HG03521 (cell line): ENCODE measurements at regions not wholly inside any gene's neighbourhood (a gene's known extent, or its start where the extent isn't known, plus 50 kb on each side); places are given as distances from the start of the nearest gene placed in this dataset.
A peak's percentile ranks its signal among the peaks of the same experiment; 100 is the strongest.

Experiments used
- ATAC-seq: cut with Tn5 transposase; IDR thresholded peaks from one replicate; pipeline ENCODE4 v1.9.1; 2021; ENCODE audit warnings: mild to moderate bottlenecking, moderate library complexity; ENCODE audit not compliant: unreplicated experiment

- ATAC-seq = no peak
Measured at GRCh38 chr4:165716472-165716871, 156.6 kb upstream of the TLL1 start.

DNA sequence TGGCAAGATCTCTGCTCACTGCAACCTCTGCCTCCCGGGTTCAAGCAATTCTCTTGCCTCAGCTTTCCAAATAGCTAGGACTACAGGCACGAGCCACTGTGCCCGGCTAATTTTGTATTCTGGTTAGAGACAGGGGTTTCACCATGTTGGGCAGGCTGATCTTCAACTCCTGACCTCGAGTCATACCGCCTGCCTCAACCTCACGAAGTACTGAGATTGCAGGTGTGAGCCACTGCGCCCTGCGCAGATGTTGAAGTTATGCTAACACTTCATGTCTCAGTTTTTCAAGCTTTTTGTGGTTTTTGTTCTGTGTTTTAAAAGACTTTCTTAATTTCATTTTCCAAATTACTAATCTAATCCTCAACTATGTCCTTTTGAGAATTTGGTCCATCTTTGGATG, 154.4 kb upstream of the TLL1 start:
- no peak for ATAC-seq

GRCh38 chr4:165720411-165721082, 152.5 kb upstream of the TLL1 start:
- no peak for ATAC-seq

DNA sequence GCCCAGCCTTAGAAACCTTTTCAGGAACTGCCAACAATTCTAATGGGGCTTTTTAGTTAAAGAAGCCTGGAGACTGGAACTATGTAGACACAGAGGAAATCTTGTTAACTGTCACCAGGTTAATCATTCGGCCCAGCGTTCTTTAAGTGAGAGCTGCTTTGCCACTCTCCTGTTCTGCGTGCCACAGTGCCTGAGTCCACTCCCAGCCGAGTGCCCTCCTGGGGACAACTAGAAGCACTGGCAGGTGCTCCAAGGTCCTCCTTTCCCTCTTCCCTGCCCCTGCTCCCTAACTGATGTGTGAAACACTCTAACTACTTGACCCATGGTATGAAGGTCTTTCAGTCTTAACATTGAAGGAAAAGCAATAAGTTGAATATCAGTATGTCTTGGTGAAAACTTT, 151.2 kb upstream of the TLL1 start:
- ATAC-seq = no peak

DNA sequence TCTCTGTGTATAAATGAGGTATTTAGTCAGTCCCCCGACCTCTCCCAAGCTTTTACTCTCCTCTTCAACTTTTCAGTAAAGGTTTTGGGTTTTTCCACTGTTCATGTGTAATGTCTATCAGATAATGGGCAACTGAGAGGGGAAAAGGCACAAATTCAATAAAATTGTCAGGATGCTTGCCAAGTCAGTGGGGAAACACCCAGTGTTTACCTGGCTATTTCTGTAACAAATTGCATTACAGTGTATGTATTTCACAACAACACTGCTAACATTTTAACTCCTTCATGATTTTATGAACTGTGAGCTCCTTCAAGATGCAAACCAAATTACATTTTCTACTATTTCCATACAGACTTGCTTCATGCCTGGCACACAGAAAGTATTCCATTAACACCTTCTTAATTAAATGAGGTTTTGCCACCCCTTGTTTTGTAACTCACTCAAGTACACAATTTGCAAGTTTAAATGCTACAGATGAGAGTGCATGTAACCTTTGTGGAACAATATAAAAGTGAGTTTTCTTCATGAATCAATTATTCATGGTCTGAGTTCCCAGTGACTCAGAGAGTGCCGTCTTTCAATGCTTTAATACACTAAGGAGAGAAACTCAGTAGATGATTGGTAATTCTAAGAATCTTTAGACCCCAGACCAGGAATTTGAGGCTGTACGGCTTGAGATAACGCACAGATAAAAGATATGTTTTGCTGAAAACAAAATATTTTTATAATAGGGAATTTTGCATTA, 149.8 kb upstream of the TLL1 start:
- no peak for ATAC-seq

DNA sequence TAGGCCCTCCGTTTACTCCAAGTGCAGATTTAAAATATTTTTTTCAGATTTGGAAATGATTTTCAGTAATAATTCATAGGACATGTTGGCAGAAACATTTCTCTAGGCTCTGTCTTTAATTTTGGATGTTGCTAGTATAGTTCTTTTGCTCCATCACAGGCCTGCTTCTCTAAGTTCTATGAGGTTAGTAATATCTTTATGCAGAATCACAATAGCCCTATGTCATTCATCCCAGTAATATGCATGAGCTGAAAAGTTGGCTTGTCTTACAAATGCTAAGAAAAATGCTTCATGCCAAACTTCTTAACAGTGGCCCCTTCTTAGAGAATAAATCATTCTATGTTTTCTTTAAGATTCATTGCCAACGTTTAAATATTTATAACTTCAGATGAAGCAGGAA, 148.3 kb upstream of the TLL1 start:
- ATAC-seq = no peak

- no peak for ATAC-seq
Measured at GRCh38 chr4:165725352-165725751, 147.7 kb upstream of the TLL1 start.

- no peak for ATAC-seq
Measured at GRCh38 chr4:165726831-165727230, 146.2 kb upstream of the TLL1 start.

DNA sequence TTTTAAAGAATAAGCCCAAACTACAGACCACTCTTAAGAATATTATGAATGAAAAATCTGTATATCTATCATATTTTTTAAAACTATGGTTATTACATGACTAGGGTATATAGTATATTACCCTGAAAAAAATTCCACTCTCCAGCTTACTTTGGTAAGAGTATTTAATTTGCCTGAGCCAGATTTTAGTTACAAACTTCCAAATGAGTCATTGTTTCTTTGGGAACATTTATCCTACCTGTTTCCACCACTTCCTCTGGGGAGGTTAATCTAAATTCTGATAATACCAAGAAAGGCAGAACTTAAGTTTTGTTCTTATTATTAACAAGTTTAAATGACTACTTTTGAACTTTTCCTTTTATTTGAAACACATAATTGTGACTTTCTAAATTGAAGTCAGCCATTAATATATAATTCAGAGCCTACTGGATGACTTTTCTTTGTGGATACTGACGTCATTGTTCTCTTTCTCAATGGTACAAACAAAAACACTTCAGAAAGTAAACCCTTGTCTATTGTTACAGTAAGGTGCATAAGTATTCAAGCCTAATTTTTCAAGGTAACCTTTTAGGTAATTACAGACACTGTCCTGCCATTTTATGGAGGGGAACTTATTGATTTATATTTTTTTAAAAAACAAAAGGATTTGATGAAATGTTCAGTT, 135.6 kb upstream of the TLL1 start:
- no peak for ATAC-seq

DNA sequence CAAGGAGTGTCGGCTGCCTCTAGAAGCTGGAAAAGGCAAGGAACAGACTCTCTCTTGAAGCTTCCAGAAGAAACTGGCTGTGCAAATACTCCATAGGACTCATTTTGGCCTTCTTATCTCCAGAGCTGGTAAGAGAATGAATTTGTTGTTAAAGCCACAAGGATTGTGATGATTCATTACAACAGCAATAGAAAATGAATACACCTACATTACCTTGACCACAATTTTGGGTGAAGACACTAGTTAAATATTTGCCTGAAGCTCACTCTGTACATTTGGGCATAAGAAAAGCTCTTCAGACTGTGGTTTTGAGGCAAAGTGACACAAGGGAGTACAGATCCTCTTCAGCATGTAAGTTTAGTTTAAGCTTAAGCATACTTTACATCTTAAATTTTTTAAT, 134.5 kb upstream of the TLL1 start:
- peak; percentile 50 for ATAC-seq

DNA sequence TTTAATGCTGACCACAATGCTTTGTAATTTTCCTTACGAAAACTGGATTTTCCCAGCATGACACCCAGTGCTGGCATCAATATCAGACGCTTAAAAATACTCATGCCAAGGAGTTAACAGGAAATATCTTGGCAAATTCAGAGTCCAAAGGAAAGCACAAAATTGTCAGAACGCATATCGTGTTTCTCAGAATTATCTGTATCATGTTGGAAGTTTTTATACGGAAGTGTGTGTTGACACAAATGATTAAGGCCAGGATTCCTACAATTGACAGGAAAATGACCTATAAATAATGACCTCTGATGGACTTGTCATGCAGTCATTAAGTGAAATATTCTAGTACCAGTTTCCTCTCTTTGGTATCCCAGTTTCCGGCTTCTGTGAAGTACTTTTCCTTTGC, 132.1 kb upstream of the TLL1 start:
- no peak for ATAC-seq

- ATAC-seq = no peak
Measured at GRCh38 chr4:165743422-165743821, 129.6 kb upstream of the TLL1 start.

DNA sequence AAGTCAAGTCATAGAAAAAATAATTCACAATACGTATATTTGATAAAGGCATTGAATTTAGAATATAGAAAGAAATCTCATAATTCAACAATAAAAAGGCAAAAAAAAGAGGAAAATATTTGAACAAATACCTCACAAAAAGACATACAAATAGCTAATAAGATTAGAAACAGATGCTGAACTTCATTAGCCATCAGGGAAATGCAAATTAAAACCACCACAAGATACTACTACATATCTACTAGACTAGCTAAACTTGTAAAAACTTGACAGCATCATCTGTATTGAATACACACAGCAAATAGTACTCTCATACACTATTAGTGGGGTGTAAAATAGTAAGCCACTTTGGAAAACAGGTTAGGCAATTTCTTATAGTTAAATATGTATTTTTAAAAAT, 128.7 kb upstream of the TLL1 start:
- ATAC-seq = no peak

GRCh38 chr4:165748321-165748720, 124.7 kb upstream of the TLL1 start:
- ATAC-seq = no peak

- no peak for ATAC-seq
Measured at GRCh38 chr4:165751882-165752281, 121.2 kb upstream of the TLL1 start.

DNA sequence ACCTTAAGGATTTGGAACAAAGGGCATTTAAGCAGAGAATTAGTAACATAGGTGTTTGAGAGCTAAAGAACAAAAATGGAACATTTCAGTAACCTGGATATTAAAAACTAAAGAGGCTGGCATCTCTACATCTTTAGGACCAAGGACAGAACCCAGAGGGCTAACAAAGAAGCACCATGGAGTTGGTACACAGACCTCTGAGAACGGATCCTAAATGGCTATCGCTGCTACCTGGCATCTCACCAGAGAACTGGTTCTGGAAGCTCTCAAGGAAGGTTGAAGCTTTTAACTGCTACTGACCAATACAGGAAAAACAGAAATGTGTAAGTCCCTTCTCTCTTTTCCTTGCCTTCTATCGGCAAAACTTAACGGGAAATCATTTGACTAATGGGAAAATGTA, 118.4 kb upstream of the TLL1 start:
- ATAC-seq = no peak

DNA sequence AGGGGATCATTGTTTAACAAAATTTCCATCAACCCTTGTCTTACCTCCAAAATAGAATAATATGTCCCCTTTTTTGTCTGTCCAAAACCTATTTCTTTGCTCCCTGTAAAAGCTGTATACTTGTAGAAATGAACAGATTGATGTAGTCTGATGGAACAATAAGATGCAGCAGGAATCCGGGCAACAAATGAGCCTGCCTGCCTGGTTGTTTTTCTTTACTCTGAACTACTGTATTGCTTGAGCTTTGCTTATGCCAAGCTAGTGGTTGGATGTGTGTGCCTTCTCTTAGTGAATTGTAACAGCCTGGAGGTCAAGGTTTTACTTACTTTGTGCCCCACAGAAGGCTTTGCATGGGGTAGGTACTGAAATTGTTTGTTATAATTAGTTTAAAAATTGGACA, 116.2 kb upstream of the TLL1 start:
- ATAC-seq = no peak

GRCh38 chr4:165757451-165757850, 115.6 kb upstream of the TLL1 start:
- no peak for ATAC-seq

DNA sequence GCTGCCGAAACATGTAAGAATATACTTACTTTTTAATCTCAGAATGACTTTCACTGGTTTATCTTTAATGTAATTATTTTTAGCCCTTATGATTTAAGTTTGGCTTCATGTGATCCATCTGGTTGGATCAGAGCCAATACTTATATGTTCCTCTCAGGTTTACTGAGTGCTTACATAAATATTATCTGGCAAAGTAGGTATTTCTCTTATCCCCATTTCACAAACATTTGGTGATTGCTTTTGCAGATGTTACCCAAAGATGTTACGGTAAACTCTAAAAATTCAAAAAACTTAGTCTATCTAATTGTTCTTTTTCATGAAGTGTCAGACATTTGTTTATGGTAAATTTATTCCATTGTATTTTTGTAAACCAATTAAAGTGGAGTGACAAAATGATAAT, 115.0 kb upstream of the TLL1 start:
- ATAC-seq = no peak

GRCh38 chr4:165760182-165760581, 112.9 kb upstream of the TLL1 start:
- ATAC-seq = no peak

GRCh38 chr4:165761963-165762362, 111.1 kb upstream of the TLL1 start:
- ATAC-seq = no peak

DNA sequence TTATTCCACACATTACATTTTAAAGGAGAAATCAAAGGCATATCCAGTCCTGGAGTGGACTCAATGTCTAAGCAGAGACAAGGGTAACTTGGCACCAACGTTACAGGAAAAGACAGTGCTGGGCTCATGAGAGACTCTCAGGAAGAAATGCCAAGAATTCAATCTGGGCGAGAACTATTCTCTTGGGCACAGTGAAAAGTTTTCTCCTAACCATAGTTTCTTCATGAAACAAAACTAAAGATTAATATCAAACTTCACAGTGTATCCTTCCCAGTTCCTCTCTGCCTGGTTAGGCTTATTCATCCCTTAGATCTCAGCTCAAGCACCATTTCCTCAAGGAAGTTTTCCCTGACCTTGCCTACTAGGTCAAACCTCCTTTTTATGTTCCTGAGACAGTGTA, 109.4 kb upstream of the TLL1 start:
- no peak for ATAC-seq
